HG02678 (cell line): ENCODE measurements at regions not wholly inside any gene's neighbourhood (a gene's known extent, or its start where the extent isn't known, plus 50 kb on each side); places are given as distances from the start of the nearest gene placed in this dataset.
"Not testable (repeated sequence)": the region's sequence is repeated elsewhere in the genome, so short reads cannot be mapped to it uniquely, and the experiment has no call there.

Source experiments
- ATAC-seq: cut with Tn5 transposase; IDR thresholded peaks from one replicate; pipeline ENCODE4 v1.9.1; 2021; ENCODE audit warnings: mild to moderate bottlenecking, moderate library complexity; ENCODE audit not compliant: unreplicated experiment

DNA sequence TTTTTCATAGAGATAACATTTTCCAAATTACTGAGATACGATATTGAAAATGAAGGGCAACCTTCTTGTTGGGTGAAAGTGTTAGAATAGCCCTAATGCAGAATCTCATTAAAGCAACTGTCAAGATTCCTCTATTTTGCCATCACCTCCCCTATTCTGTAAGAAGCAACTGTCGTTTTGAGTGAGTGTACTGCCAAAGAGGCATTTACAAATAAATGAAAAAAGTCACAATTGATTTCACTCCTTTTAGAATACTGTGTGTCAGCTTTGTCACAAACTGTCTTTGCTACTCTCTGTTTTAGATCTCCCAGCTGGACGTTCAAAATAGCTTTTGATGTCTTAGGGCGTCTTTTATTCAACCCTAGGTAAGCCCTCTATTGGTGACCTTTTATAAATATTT, 322.8 kb upstream of the NAALADL2 start:
- no peak for ATAC-seq

DNA sequence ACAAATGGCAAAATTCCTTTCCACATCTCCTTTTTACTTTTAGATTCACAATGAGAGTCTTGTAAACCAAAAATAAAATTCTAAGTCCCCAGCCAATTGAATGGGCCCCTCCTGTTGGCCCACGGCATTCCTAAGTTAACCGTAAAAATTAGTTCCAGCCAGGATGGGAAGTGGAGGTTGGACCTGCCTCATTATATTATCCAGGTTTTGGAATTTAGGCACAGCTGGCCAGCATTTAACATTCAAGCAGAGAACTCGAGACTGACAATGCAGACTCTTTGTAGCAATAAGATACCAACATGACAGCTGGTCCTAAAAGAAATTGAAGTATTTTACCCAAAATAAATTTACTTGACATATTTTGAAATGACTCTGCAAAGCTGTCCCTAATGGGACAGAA, 321.0 kb upstream of the NAALADL2 start:
- ATAC-seq = no peak

DNA sequence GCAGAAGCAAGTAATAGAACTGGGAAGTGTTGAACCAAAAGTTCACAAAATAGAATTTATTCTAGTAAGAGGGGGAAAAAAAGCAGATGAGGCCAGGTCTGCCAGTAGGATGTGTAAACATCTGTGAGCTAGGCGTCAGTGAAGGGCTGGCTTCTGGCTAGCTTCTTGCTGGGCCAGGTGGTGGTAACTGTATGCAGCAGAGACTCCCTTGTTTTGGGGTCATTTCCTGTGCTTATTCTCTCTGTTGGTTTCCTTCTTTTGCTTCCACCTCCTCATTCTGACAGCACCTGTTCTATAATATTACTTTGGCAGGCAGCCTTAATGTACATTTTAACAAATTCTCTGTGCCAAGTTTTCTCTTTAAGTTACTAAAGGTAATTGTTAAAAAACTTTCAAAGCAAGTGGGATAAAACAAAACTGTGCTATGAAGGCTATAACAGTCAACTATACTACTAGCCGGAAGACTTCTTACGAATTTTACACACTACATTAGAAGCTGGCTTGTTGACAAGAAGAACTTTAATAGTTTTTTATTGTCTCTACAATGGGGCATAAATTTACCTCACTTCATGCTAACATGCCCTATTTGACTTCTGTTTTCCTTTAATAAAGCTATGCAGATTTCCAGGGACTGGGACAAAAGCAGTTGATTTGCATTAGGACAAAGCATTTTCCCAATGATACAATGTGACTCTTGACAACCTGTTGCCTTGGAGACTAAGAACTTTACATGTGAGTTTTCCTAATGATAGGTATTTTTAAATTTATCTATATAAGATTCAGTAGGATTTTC, 318.8 kb upstream of the NAALADL2 start:
- ATAC-seq = no peak

DNA sequence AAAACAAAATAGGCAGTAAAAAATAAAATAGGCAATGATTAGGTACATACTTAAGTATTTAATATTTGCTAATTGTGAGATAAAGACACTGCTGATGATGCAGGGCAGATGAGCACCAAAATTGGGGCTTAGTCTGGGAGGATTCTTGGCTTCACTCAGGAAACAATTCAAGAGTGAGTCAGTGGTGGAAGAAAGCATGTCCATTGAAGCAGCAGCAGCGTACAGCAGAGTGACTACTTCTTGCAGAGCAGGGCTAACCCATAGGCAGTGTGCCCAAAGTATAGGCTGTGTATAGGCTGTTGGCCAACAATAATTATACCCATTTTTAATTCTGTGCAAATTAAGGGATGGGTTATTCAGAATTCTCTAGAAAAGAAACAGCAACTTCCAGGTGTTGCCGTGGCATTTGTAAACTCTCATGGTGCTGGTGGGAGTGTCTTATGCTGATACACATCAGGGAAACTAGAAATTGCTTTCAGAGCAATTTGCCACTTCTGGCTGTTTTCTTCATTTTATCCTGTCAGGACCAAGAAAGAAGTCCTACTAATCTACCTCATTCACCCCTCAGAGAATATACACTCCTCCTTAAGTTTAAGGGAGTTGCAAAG, 317.3 kb upstream of the NAALADL2 start:
- ATAC-seq = no peak

DNA sequence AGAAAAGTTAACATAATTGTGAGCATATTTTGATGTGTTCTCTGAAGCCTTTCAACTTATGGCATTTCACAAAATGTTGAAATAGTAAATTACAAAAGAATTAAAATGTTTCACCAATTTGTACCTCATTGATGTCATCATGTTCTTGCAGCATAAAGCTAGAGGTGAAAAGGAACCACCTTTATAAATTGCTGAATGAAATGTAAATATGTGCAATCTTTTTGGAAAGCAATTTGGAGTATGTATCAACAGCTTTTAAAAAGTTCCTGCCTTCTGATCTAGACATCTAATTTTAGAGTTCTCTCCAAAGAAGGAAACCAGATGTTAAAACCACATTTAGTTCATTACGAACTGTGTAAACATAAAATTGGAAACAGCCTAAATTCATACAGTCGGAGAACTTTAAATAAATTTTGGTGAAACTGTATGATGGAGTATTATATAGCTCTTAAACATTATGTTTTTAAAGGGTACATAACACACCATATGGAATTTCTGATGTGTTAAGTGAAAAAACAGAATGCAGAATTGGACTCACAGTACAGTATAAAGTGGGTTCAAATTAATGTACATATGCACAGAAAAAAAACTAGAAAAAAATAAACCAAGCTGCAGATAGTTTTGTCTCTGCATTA, 311.2 kb upstream of the NAALADL2 start:
- ATAC-seq = no peak

DNA sequence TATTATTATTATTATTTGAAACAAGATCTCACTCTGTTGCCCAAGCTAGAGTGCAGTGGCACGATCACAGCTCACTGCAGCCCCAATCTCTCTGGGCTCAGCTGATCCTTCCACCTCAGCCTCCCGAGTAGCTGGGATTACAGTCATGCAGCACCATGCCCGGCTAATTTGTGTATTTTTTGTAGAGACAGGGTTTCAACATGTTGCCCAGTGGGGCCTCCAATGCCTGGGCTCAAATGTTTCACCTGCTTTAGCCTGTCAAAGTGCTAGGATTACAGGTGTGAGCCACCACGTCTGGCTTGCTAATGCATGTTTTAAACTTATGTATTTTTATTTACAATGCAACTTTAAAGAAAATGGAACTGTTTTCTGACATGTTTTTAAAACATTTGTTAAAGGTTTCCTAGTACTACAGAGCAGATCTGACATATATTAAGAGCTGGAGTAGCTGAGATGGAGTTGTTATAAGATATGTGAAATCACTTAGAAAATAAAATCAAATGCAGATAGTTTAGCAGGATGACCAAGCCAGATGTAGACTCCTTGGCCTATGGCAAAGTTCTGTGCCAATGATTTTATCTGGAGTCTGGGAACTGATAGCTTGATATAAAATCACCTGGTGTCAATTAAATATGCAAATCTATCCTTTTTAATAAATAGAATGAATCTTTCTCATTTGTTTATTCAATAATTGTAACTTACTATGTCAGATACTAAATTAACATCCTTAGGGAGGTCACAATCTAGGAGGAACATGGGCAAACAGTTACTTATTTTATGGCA, 310.1 kb upstream of the NAALADL2 start:
- no peak for ATAC-seq

DNA sequence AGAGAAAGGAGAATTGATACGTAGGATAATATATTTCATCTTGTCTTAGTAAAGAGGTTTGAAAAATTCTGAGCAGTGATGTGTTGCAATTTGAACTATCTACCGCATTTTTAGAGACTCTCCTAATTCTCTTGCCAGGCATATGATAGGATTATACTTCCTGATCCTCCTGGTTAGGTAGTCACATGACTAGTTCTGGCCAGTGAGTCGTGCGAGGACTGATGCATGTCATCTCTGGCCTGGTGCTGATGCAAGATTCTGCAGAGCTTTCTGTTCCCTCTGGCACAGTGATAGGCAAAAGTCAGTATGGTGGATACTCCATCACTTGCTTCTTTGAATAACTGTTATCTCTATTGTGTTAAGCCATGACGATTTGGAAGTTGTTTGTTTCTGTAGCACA, 277.6 kb upstream of the NAALADL2 start:
- no peak for ATAC-seq

DNA sequence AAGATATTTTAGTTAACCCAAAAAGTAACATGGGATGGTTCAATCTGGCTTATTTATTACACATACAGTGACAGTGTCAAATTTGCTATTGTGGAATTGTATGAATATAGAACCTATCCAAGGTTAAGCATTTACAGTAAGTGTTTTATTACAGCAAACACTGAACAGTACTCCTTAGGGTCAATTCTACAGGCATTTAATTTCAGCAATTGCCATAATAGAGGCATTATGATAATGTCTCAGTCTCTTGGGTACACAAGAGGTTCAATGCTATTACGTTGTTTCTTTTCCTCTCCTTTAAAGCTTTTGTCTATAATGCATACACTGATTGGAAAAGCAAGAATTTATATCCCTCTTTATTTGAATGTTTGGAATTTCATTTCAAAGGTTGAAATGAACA, 275.7 kb upstream of the NAALADL2 start:
- no peak for ATAC-seq

DNA sequence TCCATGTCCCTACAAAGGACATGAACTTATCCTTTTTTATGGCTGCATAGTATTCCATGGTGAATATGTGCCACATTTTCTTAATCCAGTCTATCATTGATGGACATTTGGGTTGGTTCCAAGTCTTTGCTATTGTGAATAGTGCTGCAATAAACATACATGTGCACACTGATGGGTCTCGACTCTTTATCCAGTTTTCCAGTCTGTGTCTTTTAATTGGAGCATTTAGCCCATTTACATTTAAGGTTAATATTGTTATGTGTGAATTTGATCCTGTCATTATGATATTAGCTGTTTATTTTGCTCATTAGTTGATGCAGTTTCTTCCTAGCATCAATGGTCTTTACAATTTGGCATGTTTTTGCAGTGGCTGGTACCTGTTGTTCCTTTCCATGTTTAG, 272.0 kb upstream of the NAALADL2 start:
- not testable (repeated sequence) for ATAC-seq

DNA sequence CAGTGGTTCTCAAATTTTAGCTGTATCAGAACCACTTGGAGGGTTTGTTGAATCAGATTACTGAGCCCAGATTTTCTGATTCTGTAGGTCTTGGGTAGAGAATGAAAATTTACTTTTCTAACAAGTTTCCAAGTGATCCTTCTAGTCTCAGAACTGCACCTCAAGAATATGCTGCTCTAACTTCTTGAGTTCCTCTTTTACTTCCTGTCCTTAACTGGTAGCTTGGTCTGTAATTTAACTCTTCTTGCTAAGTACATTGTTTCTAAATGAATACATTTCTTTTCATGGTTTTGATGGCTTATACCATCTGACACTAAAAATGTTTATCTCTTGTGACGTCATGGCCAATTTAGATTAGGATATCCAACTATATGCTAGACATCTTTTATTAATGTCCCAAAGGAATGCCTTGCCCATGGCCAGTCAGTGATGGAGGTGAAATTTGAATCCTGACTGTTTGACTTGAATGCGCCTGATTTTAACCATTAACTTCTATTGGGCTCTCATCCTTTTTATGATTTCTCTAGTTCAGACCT, 262.6 kb upstream of the NAALADL2 start:
- ATAC-seq = no peak

DNA sequence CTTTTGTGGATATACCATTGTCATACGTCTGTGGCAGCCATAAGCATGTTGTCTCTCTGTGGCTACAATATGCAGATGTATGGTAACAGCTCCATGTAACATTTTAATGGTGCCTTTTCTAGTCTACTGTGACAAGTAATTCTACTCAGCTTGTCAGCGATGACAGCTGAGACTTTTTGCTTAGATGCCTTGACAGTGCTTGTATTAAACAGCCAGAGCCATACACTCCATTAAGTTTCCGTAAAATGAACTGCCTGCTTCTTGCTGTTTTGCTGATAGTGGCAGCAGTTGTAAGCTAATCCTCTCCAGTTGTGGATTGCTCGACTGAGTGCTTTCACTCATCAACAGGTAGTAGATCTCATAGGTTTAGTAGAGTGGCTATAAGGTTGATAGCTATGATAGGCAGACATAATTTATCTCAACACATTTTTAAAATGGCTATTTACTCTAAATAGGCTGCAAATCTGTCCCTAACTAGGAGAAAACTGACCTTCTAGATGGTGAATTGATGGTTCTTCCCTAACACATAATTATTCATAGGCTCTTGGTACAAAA, 260.2 kb upstream of the NAALADL2 start:
- no peak for ATAC-seq

DNA sequence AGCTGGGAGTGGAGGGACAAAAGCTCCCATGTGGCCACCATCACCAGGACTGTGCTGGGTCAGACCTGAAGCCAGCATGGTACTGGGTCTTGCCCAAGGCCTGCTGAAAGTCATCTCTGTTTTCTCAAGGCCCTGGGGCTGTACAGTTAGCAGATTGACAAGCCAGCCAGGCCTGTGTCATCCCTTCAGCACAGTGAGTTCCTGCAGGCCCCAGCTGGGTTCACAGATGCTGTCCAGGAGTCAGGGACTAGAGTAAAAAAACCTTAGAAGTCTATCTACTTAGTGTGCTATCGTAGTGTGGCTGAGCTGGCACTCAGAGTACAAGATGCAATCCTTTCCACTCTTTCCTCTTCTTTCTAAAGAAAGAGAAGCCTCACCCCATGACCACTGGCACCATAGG, 246.0 kb upstream of the NAALADL2 start:
- ATAC-seq = no peak

DNA sequence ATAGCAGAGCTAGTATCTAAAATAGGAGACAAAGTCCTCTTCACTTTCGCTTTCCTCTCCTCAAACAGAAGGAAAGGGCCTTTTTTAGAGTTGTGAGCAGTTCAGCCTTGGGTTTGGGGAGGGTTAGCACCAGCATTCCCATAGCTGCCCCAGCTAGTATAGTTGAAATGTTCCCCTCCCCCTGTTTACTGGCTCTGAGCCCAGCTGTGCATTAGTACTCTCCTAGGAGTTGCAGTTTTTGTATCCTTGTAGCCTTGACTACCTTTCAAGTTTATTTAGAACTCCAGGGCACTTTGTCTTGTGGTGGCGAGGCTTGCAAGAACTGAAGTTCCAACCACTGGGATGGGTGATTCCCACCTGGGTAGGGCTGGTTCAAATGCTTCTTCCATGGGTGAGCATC, 245.1 kb upstream of the NAALADL2 start:
- no peak for ATAC-seq

DNA sequence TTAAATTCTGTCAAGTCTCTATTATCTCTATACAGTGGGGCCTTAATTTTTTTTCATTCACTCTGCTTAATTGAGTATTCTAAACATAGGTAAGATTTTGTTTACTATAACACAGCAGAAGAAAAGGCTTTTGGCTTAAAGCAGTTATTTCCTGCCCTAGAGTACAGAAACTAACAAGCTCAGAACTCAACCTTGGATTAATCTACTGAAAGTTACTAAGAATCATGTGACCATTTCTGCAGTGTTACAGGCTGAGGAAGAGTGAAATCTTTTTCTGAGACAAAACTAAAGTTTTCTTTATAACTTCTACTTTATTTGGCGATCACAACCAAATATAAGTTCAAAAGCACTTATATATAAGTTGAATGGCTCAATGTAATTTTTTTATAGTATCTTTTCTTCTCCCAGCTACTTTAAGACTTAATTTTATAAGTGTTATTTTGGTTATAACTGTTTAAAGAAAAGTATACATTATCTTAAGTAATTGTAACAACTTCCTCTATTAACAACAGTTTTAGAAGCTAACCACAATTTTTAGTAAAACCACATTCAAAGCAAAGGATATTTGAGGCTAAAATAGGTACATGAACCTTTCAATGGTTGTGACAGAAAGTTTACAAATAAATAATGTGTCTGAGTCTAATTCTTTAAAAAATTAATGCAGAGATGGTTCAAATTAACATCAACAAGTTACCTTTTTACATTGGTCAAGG, 240.6 kb upstream of the NAALADL2 start:
- ATAC-seq = no peak

DNA sequence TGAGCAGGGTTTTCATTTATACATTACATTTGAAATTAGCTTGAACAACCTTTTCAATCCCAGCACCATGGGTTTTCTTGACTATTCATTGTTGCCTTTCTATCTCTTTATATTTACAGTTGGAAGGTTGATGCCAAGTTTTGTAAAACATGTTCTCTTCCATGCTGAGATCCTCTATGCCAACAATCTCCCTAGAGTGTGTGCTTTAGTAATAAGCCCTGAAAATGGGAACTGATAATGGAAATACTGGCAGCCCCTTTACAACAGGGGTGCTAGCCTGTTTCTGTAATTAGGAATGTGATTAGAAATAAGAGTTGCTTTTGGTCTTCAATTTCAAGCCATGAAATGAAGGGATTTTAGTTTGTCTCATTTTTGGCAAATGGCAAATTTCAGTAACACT, 239.9 kb upstream of the NAALADL2 start:
- ATAC-seq = no peak

DNA sequence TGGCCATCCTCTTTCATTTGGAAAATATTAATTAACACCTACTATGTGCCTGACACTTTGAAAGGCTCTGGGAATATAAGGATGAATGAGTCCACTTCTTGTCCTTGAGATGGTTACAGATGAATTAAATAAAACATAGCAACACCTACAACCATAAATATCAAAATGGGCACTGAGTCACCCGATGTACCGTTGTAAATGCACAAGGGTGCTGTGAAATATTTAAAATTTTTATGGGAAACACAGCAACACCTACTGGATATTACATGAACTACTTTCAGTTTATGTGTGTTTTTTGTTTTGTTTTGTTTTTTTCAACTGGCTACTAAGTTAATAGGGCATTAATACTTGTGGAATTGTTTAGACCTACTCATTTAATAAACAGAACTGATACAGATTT, 239.0 kb upstream of the NAALADL2 start:
- ATAC-seq = no peak

DNA sequence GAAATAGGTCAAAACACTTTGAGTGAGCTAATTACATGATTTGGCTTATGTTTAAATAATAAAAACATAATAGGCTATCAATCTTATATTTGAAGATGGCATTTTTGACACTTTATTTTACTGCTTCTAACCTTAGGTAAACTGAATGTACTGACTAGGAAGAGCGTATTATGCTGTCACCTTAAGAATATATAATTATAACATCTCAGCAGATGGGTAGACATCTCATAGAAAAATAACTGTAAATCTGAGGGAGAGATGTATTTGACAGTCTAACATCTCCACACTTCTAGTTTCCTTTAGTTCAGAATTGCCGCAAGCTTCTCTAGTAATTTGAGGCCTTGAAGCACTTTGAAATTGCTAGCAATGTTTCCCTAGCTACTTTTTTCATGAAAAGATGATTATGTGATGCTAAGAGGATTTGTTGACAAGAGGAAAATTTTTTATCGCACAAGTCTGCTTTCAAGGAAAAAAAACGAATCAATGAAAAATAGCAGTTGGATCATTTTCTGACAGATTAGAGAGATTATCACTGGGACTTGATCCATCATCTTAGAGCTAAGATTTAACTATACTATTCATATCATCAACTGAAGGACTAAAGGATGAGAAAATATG, 238.2 kb upstream of the NAALADL2 start:
- ATAC-seq = no peak

DNA sequence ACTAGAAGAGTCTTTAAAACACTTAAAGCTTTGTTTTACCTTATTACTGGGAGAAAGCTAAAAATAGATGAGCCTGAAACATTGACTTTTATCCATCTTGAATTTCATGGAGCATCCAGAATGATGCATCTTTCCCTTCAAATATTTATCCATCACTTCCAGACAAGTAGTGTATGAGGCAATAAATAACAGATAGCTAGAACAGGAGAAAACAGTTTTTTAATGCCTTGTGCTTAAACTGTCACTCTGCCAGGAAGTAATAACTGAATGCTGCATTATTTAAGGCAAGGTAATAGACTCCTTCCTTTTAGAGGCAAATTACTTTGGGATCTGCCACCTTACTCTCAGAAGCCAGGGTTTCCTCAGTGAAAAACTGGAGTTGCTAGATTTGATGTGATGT, 225.8 kb upstream of the NAALADL2 start:
- ATAC-seq = no peak

DNA sequence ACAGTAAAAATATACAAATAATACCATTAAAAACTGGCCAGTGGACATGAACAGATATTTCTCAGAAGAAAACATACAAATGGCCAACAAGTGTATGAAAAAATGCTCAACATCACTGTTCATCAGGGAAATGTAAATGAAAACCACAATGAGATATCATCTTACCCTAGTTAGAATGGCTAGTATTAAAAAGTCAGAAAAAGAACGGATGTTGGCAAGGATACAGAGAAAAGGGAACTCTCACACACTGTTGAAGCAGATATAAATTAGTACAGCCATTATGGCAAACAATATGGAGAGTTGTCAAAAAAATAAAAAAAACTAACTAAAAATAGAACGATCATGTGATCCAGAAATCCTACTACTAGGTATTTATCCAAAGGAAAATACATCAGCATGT, 222.7 kb upstream of the NAALADL2 start:
- ATAC-seq = no peak

DNA sequence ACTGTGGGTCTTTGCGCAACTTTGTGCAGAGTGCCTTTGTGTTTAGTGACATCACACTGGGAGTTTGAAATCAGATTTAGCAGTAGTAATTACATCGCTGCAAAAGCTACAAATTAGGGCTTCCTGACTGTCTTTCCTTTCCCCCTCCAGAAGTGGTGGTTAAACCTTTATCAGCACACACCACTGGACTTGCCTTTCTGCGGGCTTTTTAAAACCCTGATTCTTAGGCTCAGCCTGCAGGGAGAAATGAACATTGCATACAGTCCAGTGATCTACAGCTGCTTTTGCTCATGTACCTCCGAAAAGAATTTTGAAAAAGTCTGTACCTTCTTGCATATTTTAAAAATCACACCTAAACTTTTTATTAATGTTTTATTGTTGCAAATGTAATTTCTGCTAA, 219.7 kb upstream of the NAALADL2 start:
- no peak for ATAC-seq
